Activated CD4-positive, CD25-positive, alpha-beta regulatory T cell (primary cell): ENCODE measurements at regions not wholly inside any gene's neighbourhood (a gene's known extent, or its start where the extent isn't known, plus 50 kb on each side); places are given as distances from the start of the nearest gene placed in this dataset.

Experiments used
- DNase-seq, 4 experiments: peaks; one replicate each; lab custom pipeline; 2025; lab: John Stamatoyannopoulos, UW

GRCh38 chr3:5304789-5305683 lies 117.5 kb downstream of the EDEM1 start:
- DNase-seq: no peak

GRCh38 chr3:5305684-5305989 lies 118.1 kb downstream of the EDEM1 start:
- DNase-seq: no peak

- DNase-seq: no peak
Observed at GRCh38 chr3:5309171-5309570, 121.7 kb downstream of the EDEM1 start.

- DNase-seq: no peak
Observed at GRCh38 chr3:5309602-5310001, 122.1 kb downstream of the EDEM1 start.

- no peak for DNase-seq
Observed at GRCh38 chr3:5310509-5310908, 123.0 kb downstream of the EDEM1 start.

- DNase-seq: no peak
Observed at GRCh38 chr3:5312290-5312689, 124.8 kb downstream of the EDEM1 start.

GRCh38 chr3:5314897-5315296 lies 127.4 kb downstream of the EDEM1 start:
- no peak for DNase-seq

- DNase-seq: no peak
Observed at GRCh38 chr3:5317557-5317956, 130.1 kb downstream of the EDEM1 start.

GRCh38 chr3:5319454-5319853 lies 131.9 kb downstream of the EDEM1 start:
- DNase-seq: no peak

GRCh38 chr3:5321666-5322340 lies 134.3 kb downstream of the EDEM1 start:
- no peak for DNase-seq

GRCh38 chr3:5324780-5325179 lies 137.3 kb downstream of the EDEM1 start:
- no peak for DNase-seq

GRCh38 chr3:5330152-5330810 lies 142.8 kb downstream of the EDEM1 start:
- DNase-seq: no peak

GRCh38 chr3:5331567-5332269 lies 144.2 kb downstream of the EDEM1 start:
- DNase-seq: no peak

- DNase-seq: no peak
Observed at GRCh38 chr3:5332270-5332956, 144.9 kb downstream of the EDEM1 start.

- no peak for DNase-seq
Observed at GRCh38 chr3:5339967-5340535, 152.5 kb downstream of the EDEM1 start.

GRCh38 chr3:5341610-5342009 lies 154.1 kb downstream of the EDEM1 start:
- no peak for DNase-seq

GRCh38 chr3:5343459-5343858 lies 156.0 kb downstream of the EDEM1 start:
- DNase-seq: no peak

- DNase-seq: no peak
Observed at GRCh38 chr3:5344707-5345106, 157.2 kb downstream of the EDEM1 start.

- no peak for DNase-seq
Observed at GRCh38 chr3:5347486-5347885, 160.0 kb downstream of the EDEM1 start.

GRCh38 chr3:5348229-5348902 lies 160.9 kb downstream of the EDEM1 start:
- no peak for DNase-seq

GRCh38 chr3:5349343-5349742 lies 161.8 kb downstream of the EDEM1 start:
- DNase-seq: no peak
